ENCODE measurements at regions not wholly inside any gene's neighbourhood (a gene's known extent, or its start where the extent isn't known, plus 50 kb on each side); places are given as distances from the start of the nearest gene placed in this dataset.
"Not testable (repeated sequence)": the region's sequence is repeated elsewhere in the genome, so short reads cannot be mapped to it uniquely, and the experiment has no call there.

- no peak for DNase-seq (ENCODE audit: low spot score)
These were observed 332.4 kb downstream of the BCOR start for GRCh38 chrX:39765327-39765726.

- no peak for DNase-seq (ENCODE audit: low spot score)
These were observed 331.6 kb downstream of the BCOR start for GRCh38 chrX:39766085-39766726.

- no peak for DNase-seq (ENCODE audit: low spot score)
These were observed 330.9 kb downstream of the BCOR start for GRCh38 chrX:39766855-39767254.

GRCh38 chrX:39767446-39767845, 330.3 kb downstream of the BCOR start:
- DNase-seq (ENCODE audit: low spot score), result no peak

- DNase-seq (ENCODE audit: low spot score), result no peak
These were observed 328.0 kb downstream of the BCOR start for GRCh38 chrX:39769748-39770147.

- DNase-seq (ENCODE audit: low spot score), result no peak
These were observed 326.7 kb downstream of the BCOR start for GRCh38 chrX:39771089-39771488.

- DNase-seq (ENCODE audit: low spot score), result peak; percentile 26
These were observed 325.5 kb downstream of the BCOR start for GRCh38 chrX:39772057-39772832.

GRCh38 chrX:39773150-39773549, 324.6 kb downstream of the BCOR start:
- no peak for DNase-seq (ENCODE audit: low spot score)

- DNase-seq (ENCODE audit: low spot score), result no peak
These were observed 323.6 kb downstream of the BCOR start for GRCh38 chrX:39773923-39774773.

- no peak for DNase-seq (ENCODE audit: low spot score)
These were observed 322.9 kb downstream of the BCOR start for GRCh38 chrX:39774774-39775328.

GRCh38 chrX:39777623-39778025, 320.1 kb downstream of the BCOR start:
- no peak for DNase-seq (ENCODE audit: low spot score)

- DNase-seq (ENCODE audit: low spot score), result no peak
These were observed 317.6 kb downstream of the BCOR start for GRCh38 chrX:39779952-39780783.

- DNase-seq (ENCODE audit: low spot score), result no peak
These were observed 315.5 kb downstream of the BCOR start for GRCh38 chrX:39782276-39782675.

GRCh38 chrX:39787999-39788398, 309.8 kb downstream of the BCOR start:
- no peak for DNase-seq (ENCODE audit: low spot score)

GRCh38 chrX:39788521-39788920, 309.2 kb downstream of the BCOR start:
- no peak for DNase-seq (ENCODE audit: low spot score)

- DNase-seq (ENCODE audit: low spot score), result no peak
These were observed 306.1 kb downstream of the BCOR start for GRCh38 chrX:39791691-39792090.

GRCh38 chrX:39795605-39796004, 302.2 kb downstream of the BCOR start:
- DNase-seq (ENCODE audit: low spot score), result no peak

- no peak for DNase-seq (ENCODE audit: low spot score)
These were observed 300.9 kb downstream of the BCOR start for GRCh38 chrX:39796856-39797255.

- not testable (repeated sequence) for DNase-seq (ENCODE audit: low spot score)
These were observed 299.3 kb downstream of the BCOR start for GRCh38 chrX:39798488-39798887.

GRCh38 chrX:39802354-39802753, 295.4 kb downstream of the BCOR start:
- DNase-seq (ENCODE audit: low spot score), result no peak

GRCh38 chrX:39802908-39803307, 294.9 kb downstream of the BCOR start:
- DNase-seq (ENCODE audit: low spot score), result no peak

GRCh38 chrX:39805022-39805421, 292.7 kb downstream of the BCOR start:
- DNase-seq (ENCODE audit: low spot score), result no peak
